ENCODE measurements at regions not wholly inside any gene's neighbourhood (a gene's known extent, or its start where the extent isn't known, plus 50 kb on each side); places are given as distances from the start of the nearest gene placed in this dataset.

- Histone ChIP-seq H3K9me3 (no peaks in the 10 kb centered on the region), H3K4me1 (ENCODE audit: control insufficient read depth in 1 of 2, low read depth in 2 of 2) (peaks cover 3 to 31% of the 10 kb centered on the region in 2 donors), H3K27ac (no peak overlapping the region), H3K4me3 (no peak overlapping the region), H3K36me3 (no peaks in the 10 kb centered on the region), H3K27me3 (replicated peaks; ENCODE audit: insufficient read depth) (no peaks in the 10 kb centered on the region)
- ATAC-seq (ENCODE audit: insufficient number of reproducible peaks, low FRiP score, low read depth) (no peak), DNase-seq (ENCODE audit: low spot score) (no peak)
- TF ChIP-seq CTCF (IDR thresholded peaks at IDR 0.05) = no peak
Measured at GRCh38 chr2:64291181-64291580, 147.0 kb upstream of the PELI1 start.

GRCh38 chr2:64295326-64296139, 151.3 kb upstream of the PELI1 start:
- Histone ChIP-seq H3K27me3 (replicated peaks; ENCODE audit: insufficient read depth) (no peaks in the 10 kb centered on the region), H3K36me3 (no peaks in the 10 kb centered on the region), H3K9me3 (no peaks in the 10 kb centered on the region), H3K27ac (no peak overlapping the region), H3K4me1 (ENCODE audit: control insufficient read depth in 1 of 2, low read depth in 2 of 2) (peaks cover 3 to 8% of the 10 kb centered on the region in 2 donors), H3K4me3 (no peak overlapping the region)
- ATAC-seq (ENCODE audit: insufficient number of reproducible peaks, low FRiP score, low read depth) = no peak
- DNase-seq (ENCODE audit: low spot score) = no peak
- no peak for TF ChIP-seq CTCF (IDR thresholded peaks at IDR 0.05)

- H3K27me3 ChIP-seq (replicated peaks; ENCODE audit: insufficient read depth) = no peaks in the 10 kb centered on the region
- DNase-seq (ENCODE audit: low spot score) = no peak
- no peaks in the 10 kb centered on the region for H3K9me3 ChIP-seq
- ATAC-seq (ENCODE audit: insufficient number of reproducible peaks, low FRiP score, low read depth) = no peak
- no peak overlapping the region for H3K4me3 ChIP-seq
- H3K27ac ChIP-seq = no peak overlapping the region
- H3K4me1 ChIP-seq (ENCODE audit: control insufficient read depth in 1 of 2, low read depth in 2 of 2) = peaks cover 0 to 2% of the 10 kb centered on the region in 2 donors
- TF ChIP-seq CTCF (IDR thresholded peaks at IDR 0.05) = no peak
- no peaks in the 10 kb centered on the region for H3K36me3 ChIP-seq
Measured at GRCh38 chr2:64296140-64296480, 151.9 kb upstream of the PELI1 start.

GRCh38 chr2:64296695-64297346, 152.6 kb upstream of the PELI1 start:
- H3K4me1 ChIP-seq (ENCODE audit: control insufficient read depth in 1 of 2, low read depth in 2 of 2) = no peaks in the 10 kb centered on the region
- TF ChIP-seq CTCF (IDR thresholded peaks at IDR 0.05) = no peak
- ATAC-seq (ENCODE audit: insufficient number of reproducible peaks, low FRiP score, low read depth) (no peak), DNase-seq (ENCODE audit: low spot score) (no peak)
- no peaks in the 10 kb centered on the region for H3K27me3 ChIP-seq (replicated peaks; ENCODE audit: insufficient read depth)
- H3K4me3 ChIP-seq = no peak overlapping the region
- H3K36me3 ChIP-seq = no peaks in the 10 kb centered on the region
- no peak overlapping the region for H3K27ac ChIP-seq
- no peaks in the 10 kb centered on the region for H3K9me3 ChIP-seq

- no peak for DNase-seq (ENCODE audit: low spot score)
- no peaks in the 10 kb centered on the region for H3K9me3 ChIP-seq
- no peaks in the 10 kb centered on the region for H3K4me1 ChIP-seq (ENCODE audit: control insufficient read depth in 1 of 2, low read depth in 2 of 2)
- H3K36me3 ChIP-seq = no peaks in the 10 kb centered on the region
- no peak for ATAC-seq (ENCODE audit: insufficient number of reproducible peaks, low FRiP score, low read depth)
- TF ChIP-seq CTCF (IDR thresholded peaks at IDR 0.05) = no peak
- H3K27me3 ChIP-seq (replicated peaks; ENCODE audit: insufficient read depth) = no peaks in the 10 kb centered on the region
- no peak overlapping the region for H3K4me3 ChIP-seq
- H3K27ac ChIP-seq = no peak overlapping the region
Measured at GRCh38 chr2:64298161-64298560, 153.9 kb upstream of the PELI1 start.
